K562 (cell line): ENCODE measurements at regions not wholly inside any gene's neighbourhood (a gene's known extent, or its start where the extent isn't known, plus 50 kb on each side); places are given as distances from the start of the nearest gene placed in this dataset.

ENCODE experiments used
- CBX5 ChIP-seq: IDR thresholded peaks from 2 replicates; pipeline ENCODE4 v1.6.1; 2014; ENCODE audit warnings: low read depth, borderline replicate concordance
- CEBPB ChIP-seq: fragments of 450-650 bp; IDR thresholded peaks from 2 replicates; pipeline ENCODE4 v1.6.1; 2016; ENCODE audit warnings: missing genetic modification characterization, missing compliant biosample characterization
- CTCF ChIP-seq, 3 experiments: IDR thresholded peaks in 2 of 3; conservative IDR thresholded peaks in 1 of 3; 2 replicates each; pipeline ENCODE4 v1.5.1; 2011 to 2012; ENCODE audit warnings: low read length in 3 of 3, mild to moderate bottlenecking in 3 of 3, control low read depth in 2 of 3, improper control_type of control experiment in 1 of 3, inconsistent platforms in 1 of 3, low read depth in 1 of 3, mixed read lengths in 1 of 3, moderate library complexity in 1 of 3; ENCODE audit not compliant: insufficient read depth in 2 of 3
- E2F1 ChIP-seq: sonication (generic); formaldehyde crosslinking; IDR thresholded peaks from 2 replicates; pipeline ENCODE4 v1.8.1; 2023; ENCODE audit warnings: mild to moderate bottlenecking, missing genetic modification reagents, moderate library complexity
- E2F3 ChIP-seq: fragments of 250-450 bp; sonication (Bioruptor Pico); IDR thresholded peaks from 2 replicates; pipeline ENCODE4 v1.4.0; 2020; ENCODE audit warnings: mild to moderate bottlenecking
- ETS1 ChIP-seq: conservative IDR thresholded peaks from 2 replicates; pipeline ENCODE4 v1.6.1; 2011; ENCODE audit warnings: low read depth, mild to moderate bottlenecking, low read length; ENCODE audit not compliant: control insufficient read depth
- ETS2 ChIP-seq: IDR thresholded peaks from 2 replicates; pipeline ENCODE4 v1.6.1; 2016; ENCODE audit warnings: borderline replicate concordance, missing genetic modification characterization, mild to moderate bottlenecking, moderate library complexity, missing compliant biosample characterization; ENCODE audit not compliant: poor library complexity, severe bottlenecking
- HDAC2 ChIP-seq: fragments of 450-650 bp; IDR thresholded peaks from 2 replicates; pipeline ENCODE4 v1.6.1; 2016; ENCODE audit warnings: mild to moderate bottlenecking
- MCM3 ChIP-seq: fragments of 450-650 bp; IDR thresholded peaks from 2 replicates; pipeline ENCODE4 v1.6.1; 2016
- POLR2A ChIP-seq: fragments of 450-650 bp; conservative IDR thresholded peaks from 2 replicates; pipeline ENCODE4 v1.6.1; 2016
- RAD21 ChIP-seq, 2 experiments: fragments of 250-450 bp in 1 of 2; fragments of 450-650 bp in 1 of 2; sonication (Bioruptor Pico) in 1 of 2; formaldehyde crosslinking in 1 of 2; IDR thresholded peaks in 1 of 2; conservative IDR thresholded peaks in 1 of 2; 2 replicates each; pipeline versions ENCODE4 v1.4.0 to v1.8.0; 2020 to 2022; ENCODE audit warnings: mild to moderate bottlenecking in 2 of 2, moderate library complexity in 1 of 2
- RBM17 ChIP-seq: fragments of 200-400 bp; formaldehyde crosslinking; IDR thresholded peaks from 2 replicates; pipeline ENCODE4 v1.6.1; 2017; ENCODE audit warnings: low read depth, mild to moderate bottlenecking, low read length, borderline replicate concordance
- RCOR1 ChIP-seq, 2 experiments: IDR thresholded peaks; 2 replicates each; pipeline ENCODE4 v1.6.1; 2012; ENCODE audit warnings: low read depth in 2 of 2, low read length in 2 of 2, borderline replicate concordance in 1 of 2, improper control_type of control experiment in 1 of 2
- SOX6 ChIP-seq: fragments of 450-650 bp; IDR thresholded peaks from 2 replicates; pipeline ENCODE4 v1.6.1; 2014; ENCODE audit warnings: mild to moderate bottlenecking
- TBL1XR1 ChIP-seq, 2 experiments: IDR thresholded peaks; 2 replicates each; pipeline ENCODE4 v1.6.1; 2012; ENCODE audit warnings: improper control_type of control experiment in 2 of 2, low read length in 2 of 2, mild to moderate bottlenecking in 1 of 2
- TBP ChIP-seq: optimal IDR thresholded peaks from 2 replicates; pipeline ENCODE3; 2011; ENCODE audit warnings: low read depth, low read length, improper control_type of control experiment
- TEAD2 ChIP-seq: fragments of 450-650 bp; IDR thresholded peaks from 2 replicates; pipeline ENCODE4 v1.6.1; 2016; ENCODE audit warnings: missing genetic modification characterization, control low read depth, missing compliant biosample characterization
- TSC22D4 ChIP-seq: fragments of 450-650 bp; IDR thresholded peaks from 2 replicates; pipeline ENCODE4 v1.6.1; 2016; ENCODE audit warnings: missing genetic modification characterization, missing biosample characterization, control low read depth
- XRCC3 ChIP-seq: fragments of 450-650 bp; IDR thresholded peaks from 2 replicates; pipeline ENCODE4 v1.6.1; 2017; ENCODE audit warnings: mild to moderate bottlenecking, moderate library complexity
- ZNF311 ChIP-seq: fragments of 250-450 bp; sonication (Bioruptor Pico); IDR thresholded peaks from 2 replicates; pipeline ENCODE4 v1.4.0; 2020; ENCODE audit warnings: mild to moderate bottlenecking, moderate library complexity
- ZNF717 ChIP-seq: fragments of 250-450 bp; sonication (Bioruptor Pico); IDR thresholded peaks from 2 replicates; pipeline ENCODE4 v1.5.0; 2021
- ZNF830 ChIP-seq: fragments of 250-450 bp; sonication (Bioruptor Pico); IDR thresholded peaks from 2 replicates; pipeline ENCODE4 v1.5.0; 2021; ENCODE audit warnings: mild to moderate bottlenecking
- TF ChIP-seq, protein P1 (sequence below): fragments of 200-800 bp; sonication (Bioruptor generic); IDR thresholded peaks from 2 replicates; pipeline ENCODE4 v1.6.1; 2017; ENCODE audit warnings: missing genetic modification characterization, missing compliant biosample characterization
- TF ChIP-seq, protein P2 (sequence below): fragments of 450-650 bp; formaldehyde crosslinking; IDR thresholded peaks from 2 replicates; pipeline ENCODE4 v1.4.0; 2020; ENCODE audit warnings: mild to moderate bottlenecking, moderate library complexity

DNA sequence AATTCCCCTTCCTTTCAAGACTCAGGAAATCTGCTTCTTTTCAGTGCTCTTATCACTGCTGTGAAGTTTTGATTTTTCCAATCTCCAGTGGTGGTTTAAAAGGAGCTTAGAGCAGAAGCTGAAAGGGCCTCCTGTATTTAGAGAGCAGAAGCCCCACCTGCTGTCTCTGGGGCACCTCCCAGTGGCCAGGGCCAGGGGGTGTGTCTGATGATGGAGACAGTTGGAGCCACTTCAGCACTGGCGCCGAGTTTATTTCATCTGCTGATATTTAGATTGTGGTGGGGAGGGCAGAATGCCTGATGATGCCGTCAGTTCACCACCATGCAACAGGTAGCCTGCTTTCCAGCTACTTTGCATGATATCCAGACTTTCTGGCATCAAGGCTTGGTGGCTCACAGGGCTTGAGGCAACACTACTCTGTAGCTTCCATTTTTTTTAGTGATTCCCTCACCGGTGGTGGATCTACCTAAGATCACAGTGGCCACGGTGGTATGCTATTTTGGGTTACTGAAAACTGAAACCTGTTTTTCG lies 371.9 kb downstream of the KCNRG start (continued):
- TF ChIP-seq E2F1 (CRISPR knock-in tag) (no peak), CBX5 (no peak), CEBPB (no peak), SOX6 (no peak), TBP (no peak), ZNF830 (CRISPR knock-in tag) (no peak), HDAC2 (peak; percentile 80), RCOR1 (IDR thresholded peaks at IDR 0.05; ENCODE audit: borderline replicate concordance in 1 of 2, low read depth in 2 of 2, low read length in 2 of 2) (peak; percentile 67 to 87; a peak in 2 of 4 replicates), XRCC3 (no peak), E2F3 (CRISPR knock-in tag) (no peak), TSC22D4 (tag) (no peak), TEAD2 (tag) (no peak), CTCF (IDR thresholded peaks at IDR 0.05 in 2 of 3, conservative IDR thresholded peaks at IDR 0.05 in 1 of 3; ENCODE audit: insufficient read depth in 2 of 3, low read depth in 1 of 3, low read length in 3 of 3) (peak; percentile 44 to 52 (median 50)), RAD21 (CRISPR knock-in tag; conservative IDR thresholded peaks at IDR 0.05 in 1 of 2, IDR thresholded peaks at IDR 0.05 in 1 of 2) (peak; percentile 61 to 65), POLR2A (no peak), ZNF311 (CRISPR knock-in tag) (no peak), RBM17 (no peak), ETS1 (no peak), ZNF717 (CRISPR knock-in tag) (no peak), ETS2 (tag) (no peak), TBL1XR1 (IDR thresholded peaks at IDR 0.05; ENCODE audit: low read length in 2 of 2) (no peak), MCM3 (no peak)
- TF ChIP-seq, protein P1, sequence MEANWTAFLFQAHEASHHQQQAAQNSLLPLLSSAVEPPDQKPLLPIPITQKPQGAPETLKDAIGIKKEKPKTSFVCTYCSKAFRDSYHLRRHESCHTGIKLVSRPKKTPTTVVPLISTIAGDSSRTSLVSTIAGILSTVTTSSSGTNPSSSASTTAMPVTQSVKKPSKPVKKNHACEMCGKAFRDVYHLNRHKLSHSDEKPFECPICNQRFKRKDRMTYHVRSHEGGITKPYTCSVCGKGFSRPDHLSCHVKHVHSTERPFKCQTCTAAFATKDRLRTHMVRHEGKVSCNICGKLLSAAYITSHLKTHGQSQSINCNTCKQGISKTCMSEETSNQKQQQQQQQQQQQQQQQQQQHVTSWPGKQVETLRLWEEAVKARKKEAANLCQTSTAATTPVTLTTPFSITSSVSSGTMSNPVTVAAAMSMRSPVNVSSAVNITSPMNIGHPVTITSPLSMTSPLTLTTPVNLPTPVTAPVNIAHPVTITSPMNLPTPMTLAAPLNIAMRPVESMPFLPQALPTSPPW (CRISPR knock-in tag): peak; percentile 17; the same call in 1 of the 2 replicates
- TF ChIP-seq, protein P2, sequence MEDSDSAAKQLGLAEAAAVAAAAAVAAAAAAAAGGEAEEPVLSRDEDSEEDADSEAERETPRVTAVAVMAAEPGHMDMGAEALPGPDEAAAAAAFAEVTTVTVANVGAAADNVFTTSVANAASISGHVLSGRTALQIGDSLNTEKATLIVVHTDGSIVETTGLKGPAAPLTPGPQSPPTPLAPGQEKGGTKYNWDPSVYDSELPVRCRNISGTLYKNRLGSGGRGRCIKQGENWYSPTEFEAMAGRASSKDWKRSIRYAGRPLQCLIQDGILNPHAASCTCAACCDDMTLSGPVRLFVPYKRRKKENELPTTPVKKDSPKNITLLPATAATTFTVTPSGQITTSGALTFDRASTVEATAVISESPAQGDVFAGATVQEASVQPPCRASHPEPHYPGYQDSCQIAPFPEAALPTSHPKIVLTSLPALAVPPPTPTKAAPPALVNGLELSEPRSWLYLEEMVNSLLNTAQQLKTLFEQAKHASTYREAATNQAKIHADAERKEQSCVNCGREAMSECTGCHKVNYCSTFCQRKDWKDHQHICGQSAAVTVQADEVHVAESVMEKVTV (CRISPR knock-in tag): peak; percentile 41; the same call in 1 of the 2 replicates
